ENCODE measurements at regions not wholly inside any gene's neighbourhood (a gene's known extent, or its start where the extent isn't known, plus 50 kb on each side); places are given as distances from the start of the nearest gene placed in this dataset.

DNA sequence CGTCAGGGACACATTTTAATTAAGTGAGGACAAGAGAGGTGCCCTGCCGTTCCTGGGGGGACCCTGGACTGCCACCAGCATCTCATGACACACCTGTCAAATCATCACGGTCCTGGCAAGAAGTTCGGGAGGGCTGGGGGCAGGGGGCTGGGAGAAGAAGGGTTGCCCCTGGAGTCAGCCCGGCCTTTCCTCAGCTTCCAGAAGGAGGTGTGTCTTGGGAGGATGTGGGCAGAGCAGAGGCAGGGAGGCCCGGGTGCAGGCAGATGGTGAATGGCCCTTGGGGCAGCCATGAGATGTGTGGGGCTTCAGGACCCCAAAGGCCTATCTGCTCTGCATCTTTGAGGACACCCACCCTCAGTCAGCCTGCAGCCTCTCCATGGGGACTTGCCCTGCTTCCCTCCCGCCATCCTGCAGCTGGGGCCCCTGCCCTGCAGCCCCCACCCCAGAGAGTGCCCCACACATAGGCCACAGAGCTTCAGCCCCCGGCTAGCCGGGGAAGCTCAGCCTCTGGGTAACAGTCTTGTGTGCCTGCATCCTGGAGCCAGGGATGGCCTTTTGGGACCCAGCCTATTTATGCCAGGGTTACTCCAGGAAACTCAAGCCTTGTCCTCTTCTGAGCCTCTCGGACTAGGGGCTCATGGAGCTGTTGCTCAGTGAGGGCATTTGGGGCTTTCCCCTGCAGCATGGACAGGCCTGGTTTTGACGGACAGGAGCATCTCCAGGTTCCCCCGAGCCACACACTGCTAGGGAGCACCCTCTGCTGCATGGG, 178.5 kb downstream of the KIF26A start:
- DNase-seq (ENCODE audit: low spot score in 2 of 2) (no peak), FAIRE-seq (no peak)

DNA sequence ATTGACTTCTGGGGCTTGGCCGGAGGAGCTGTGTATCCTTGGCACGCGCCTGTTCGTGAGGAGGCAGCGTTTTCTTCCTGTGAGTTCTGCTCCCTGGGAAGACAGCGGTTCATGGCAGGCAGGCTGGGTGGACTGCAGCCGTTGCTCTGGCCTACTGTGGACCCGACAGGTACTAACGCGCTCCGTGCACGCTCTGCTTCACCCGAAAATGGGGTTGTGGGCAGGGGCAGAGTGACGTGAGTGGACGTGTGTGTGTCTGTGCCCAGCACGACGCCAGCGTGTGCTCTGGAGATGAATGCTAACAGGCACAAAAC, 179.1 kb downstream of the KIF26A start:
- DNase-seq (ENCODE audit: low spot score in 2 of 2) (no peak), FAIRE-seq (no peak)

DNA sequence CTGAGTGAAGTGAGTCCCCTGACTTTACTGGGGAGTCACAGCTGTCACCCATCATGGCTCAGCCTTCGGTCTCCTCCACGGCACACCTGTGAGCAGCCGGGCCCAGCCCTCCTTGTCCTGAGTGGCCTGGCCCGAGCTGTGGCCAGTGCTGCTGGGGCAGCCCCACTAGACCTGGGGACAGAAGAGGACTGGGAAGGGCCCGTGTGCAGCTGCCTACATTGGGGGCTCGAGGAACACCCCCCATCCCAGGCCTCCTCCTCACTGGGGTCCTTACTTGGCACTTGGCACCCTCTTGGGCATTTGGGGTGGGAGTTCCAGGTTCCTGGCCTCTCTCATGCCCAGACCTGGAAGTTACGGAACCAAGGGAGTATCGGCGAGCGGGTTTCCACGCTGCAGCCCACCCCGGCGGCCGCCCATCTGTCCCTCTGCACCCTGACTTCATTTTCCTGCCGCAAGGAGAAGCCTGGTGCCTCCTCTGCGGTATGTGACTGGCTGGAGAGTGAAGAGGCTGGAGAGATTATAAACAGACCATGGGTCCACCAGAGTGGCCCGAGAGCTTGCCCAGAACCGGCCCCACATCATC, 179.7 kb downstream of the KIF26A start:
- FAIRE-seq = no peak
- no peak for DNase-seq (ENCODE audit: low spot score in 2 of 2)

DNA sequence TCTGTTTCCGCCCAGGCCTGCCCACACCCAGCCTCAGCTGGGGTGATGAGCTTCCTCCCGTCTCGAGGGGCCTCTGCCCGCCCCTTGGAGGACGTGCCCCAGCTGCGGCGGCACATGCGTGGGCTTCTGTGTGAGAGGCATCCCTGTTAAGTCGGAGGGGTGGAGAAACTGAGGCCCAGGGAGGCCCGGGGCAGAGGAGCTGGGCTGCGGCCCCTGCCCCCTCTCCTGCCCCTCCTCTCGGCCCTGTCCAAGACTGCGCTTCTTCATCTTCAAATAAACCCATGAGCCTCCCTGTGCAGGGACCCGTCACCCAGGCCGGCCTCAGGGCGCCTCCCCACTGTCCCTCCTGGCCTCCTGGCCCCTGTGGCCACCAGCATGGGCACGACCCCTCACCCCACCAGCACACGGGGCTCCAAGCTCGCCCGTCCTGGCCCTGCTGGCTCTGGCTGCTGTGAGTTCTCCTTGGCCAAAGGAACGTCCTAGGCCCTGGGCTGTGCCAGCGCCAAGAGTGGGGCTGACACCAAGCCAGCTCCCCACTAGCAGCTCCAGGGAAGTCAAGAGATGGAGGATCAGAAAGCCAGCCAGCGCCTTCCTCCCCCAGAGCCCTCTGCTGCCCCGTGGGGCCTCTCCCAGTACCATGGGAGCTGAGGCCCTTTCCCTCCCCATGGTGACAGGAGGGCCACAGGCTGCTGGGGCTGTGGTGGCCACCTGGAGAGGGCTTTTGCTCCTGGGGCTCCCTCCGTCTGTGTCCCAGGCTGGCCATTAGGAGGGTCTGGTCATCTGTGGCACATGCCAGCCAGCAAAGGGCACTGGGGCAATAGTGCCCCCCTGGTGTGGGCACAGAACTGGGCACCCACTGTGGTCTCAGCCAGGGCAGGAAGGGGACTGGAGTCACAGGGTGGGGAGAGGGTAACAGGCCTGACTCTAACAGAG, 180.4 kb downstream of the KIF26A start:
- no peak for DNase-seq (ENCODE audit: low spot score in 2 of 2)

DNA sequence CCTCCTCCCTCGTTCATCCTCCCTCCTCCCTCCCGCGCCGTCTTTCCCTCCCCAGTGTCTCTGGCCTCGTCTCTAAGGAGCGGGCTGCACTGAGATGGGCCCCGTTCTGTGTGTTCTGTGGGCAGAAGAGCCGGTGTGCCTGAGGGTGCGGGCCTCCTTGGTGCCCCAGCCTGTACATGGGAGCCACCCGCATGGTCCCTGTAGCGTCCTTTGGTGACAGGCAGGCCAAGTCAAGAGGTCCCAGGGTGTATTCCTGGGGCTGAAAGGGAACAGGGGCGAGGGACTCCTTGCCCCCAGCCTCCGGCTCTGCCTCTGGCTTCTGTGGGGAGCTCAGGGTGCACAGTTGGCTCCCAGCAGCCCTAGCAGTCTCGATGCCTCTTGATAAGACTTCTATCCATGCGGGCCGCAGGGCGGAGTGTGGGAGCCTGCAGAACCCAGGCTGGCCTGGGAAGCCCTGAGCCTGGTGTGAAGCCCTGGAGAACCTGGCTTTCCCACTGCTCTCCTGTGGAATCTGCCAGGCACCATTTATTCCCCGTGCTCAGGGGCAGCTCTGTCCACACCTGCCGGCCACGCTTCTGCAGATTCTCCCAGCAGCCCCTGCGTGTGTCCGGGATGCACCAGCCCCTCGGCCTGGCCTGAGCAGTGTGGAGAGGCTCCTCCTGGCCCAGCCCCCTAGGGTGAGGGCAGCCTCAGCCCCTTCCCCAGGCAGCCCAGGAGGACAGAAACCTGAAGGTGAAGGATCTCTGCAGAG, 181.3 kb downstream of the KIF26A start:
- FAIRE-seq (no peak), DNase-seq (ENCODE audit: low spot score in 2 of 2) (no peak)

More for the DNA sequence above, 180.4 kb downstream of the KIF26A start:
- FAIRE-seq = no peak

DNA sequence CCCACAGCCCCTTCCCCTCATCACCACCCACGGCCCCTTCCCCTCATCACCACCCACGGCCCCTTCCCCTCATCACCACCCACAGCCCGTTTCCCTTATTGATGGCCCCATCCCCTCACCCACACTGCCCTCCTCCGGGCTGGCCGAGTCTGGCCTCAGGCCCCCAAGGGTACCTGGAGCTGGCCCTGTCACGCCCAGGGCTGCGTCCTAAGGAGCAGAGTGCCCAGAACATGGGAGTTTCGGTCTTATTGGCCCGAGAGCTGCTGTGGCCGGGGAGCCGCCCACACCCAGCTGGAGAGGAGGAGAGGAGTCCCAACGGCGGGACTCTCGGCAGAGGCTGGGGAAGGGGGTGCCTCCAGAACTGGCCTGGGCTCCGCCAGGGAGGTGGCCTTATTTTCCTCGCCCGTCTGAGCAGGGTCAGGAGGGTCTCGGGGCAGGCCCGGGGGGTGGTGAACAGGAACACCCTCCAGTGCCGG, 182.3 kb downstream of the KIF26A start:
- no peak for DNase-seq (ENCODE audit: low spot score in 2 of 2)
- no peak for FAIRE-seq

DNA sequence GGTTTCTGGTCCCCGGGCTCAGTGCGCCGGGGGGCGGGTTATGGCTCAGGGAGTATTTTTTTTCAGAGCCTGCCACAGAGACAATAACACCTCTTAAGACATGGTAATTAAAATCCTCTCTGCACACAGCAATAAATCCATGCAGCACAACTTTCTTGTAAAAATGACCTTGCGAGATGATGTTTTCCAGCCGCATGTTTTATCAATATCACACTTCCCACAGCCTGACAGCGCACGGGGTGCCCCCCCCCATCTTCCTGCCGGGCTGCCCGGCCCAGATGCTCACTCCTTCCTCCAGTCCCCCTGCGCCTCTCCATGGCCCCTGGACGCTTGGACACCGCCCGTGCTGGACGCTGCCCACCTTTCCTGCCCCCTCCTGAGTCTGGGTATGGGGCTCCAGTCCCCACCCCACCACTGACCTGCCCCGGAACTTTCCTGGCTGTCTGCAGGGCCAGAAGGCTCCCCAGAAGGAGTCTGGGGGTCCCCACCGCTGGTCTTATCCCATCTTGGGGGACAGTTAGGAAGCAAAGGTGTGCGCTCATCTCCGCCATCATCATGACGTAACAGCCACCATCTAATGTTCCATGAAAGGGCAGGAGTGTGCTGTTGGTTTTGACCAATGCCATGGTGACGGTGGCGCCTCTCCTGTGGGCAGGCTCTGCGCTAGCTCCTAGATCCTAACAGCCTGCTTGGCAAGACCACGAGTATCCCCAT, 182.9 kb downstream of the KIF26A start:
- DNase-seq (ENCODE audit: low spot score in 2 of 2) (no peak), FAIRE-seq (no peak)

DNA sequence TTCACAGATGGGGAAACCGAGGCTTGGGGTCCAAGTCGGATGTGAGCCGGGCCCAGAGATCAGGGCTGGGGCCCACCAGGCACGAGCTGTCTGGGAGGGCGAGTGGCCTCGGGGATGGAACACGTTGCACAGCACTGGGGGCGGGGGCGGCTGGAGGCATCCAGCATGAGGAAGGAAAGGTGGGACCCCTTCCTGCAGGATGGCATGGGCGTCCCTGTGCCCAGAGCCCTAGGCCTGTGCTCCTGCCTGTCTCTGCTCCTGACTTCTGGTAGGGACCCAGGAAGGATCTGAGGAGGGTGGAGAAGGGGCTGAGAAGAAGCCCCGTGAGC, 183.4 kb downstream of the KIF26A start:
- FAIRE-seq = no peak
- DNase-seq (ENCODE audit: low spot score in 2 of 2) = no peak

DNA sequence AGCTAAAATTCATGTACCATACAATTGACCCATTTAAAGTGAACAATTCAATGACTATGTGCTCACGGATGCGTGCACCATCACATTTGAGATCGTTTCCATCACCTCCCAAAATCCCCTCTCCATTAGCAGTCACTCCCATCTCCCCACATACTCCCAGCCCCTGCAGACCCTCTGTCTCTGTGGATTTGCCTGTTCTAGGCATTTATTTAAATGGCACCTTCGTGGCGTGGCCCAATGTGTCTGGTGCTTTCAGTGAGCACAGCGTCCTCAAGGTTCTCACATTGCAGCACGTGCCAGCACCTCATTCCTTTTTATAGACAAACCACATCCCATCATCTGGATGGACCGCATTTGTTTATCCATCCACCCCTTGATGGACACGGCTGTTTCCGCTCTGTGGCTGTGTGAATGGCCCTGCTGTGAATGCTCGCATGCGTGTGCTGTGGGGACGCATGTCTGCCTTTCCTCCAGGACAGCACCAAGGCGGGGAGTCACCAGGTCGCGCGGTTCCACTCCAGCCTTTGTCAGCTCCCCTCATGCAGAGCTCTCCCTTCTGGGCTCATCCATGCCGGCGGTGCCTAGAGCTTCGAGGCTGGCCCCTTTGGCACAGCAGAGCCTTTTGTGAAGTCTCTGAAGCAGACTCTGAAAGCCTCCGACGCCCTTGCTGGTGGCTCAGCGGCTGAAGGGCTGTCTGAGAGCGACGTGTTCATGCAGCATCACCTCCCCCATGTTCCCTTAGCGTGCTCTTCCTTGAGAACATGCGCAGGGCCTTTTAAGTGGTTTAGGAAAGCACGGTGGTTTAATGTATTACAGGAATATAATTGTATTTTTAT, 184.4 kb downstream of the KIF26A start:
- no peak for DNase-seq (ENCODE audit: low spot score in 2 of 2)
- no peak for FAIRE-seq

DNA sequence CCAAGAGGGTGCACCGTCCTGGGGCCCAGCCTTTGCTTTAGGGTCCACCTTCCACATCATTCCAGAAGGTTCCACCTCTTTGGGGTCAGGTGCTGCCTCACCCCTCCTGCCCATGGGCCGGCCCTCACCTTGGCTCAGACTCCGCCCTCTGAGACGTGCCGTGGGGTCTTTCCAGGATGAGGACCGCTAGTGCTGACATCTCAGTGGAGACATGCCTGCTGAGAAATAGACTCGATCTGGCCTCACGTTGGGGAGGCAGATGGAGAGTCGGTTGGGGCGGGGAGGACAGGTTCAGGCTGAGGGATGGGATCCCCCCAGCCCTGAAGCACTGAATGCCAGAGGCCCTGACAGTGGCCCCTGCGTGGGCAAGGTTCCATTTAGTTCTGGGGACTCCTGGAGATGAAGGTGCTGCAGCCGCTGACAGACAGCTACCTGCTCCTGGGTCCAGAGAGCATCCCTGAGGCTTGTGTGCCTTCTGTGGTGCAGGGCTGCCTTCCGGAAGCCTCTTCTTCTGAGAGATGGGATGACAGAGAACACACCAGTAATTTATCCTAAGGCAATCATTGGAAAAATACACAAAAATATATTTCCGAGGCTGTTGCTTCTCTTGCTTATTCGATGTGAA, 185.3 kb downstream of the KIF26A start:
- no peak for FAIRE-seq
- DNase-seq (ENCODE audit: low spot score in 2 of 2) = no peak

DNA sequence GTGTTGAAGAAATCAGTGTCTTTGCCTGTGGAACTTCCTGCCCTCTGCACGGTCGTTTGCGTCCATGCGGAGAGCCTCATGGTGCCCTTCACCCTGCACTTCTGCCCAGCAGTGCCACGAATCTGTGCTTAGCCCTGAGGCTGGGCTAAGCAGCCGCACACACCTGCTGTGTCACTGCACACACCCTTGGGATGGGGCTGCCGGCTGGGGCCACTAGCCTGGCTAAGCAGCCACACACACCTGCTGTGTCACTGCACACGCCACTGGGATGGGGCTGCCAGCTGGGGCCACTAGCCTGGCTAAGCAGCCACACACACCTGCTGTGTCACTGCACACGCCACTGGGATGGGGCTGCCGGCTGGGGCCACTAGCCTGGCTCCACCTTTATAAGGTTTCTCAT, 188.5 kb downstream of the KIF26A start:
- FAIRE-seq = no peak
- no peak for DNase-seq (ENCODE audit: low spot score in 2 of 2)

DNA sequence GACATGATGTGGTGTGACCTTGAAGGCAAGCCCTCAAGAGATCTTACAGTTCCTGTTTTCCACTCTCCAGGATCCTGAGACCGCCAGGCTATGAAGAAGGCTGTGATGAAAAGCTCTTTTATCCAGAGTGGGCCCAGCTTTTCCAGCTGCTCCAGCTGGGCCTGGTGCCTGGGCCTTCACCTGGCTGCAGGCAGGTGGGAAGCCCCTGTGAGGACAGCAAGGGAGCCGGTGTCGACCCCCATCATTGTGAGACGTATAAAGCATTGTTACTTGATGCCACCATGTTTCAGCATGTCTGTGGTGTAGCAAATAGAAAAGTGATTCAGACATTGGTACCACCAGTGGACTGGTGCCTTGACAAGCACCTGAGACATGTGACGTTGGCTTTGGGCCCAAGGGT, 190.2 kb downstream of the KIF26A start:
- DNase-seq (ENCODE audit: low spot score in 2 of 2) (no peak), FAIRE-seq (no peak)

DNA sequence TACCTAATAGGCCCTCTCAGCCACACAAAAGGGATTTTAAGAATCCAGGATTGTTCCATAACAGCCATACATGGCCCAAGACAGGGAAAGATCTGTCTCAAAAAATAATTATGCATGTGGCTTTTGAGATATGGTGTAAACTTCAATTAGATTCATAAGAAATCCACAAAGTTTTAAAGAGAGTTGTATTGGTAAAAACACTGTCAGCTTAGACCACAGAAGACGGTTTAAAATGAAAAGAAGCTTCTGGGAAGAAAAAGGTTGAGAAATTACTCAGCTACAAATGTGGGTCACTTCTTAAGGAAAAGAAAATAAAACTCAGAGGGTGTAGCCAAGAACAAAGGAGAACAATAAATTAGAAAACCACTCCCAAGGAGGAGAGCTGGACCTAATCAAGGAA, 191.4 kb downstream of the KIF26A start:
- no peak for FAIRE-seq
- DNase-seq (ENCODE audit: low spot score in 2 of 2) = no peak

DNA sequence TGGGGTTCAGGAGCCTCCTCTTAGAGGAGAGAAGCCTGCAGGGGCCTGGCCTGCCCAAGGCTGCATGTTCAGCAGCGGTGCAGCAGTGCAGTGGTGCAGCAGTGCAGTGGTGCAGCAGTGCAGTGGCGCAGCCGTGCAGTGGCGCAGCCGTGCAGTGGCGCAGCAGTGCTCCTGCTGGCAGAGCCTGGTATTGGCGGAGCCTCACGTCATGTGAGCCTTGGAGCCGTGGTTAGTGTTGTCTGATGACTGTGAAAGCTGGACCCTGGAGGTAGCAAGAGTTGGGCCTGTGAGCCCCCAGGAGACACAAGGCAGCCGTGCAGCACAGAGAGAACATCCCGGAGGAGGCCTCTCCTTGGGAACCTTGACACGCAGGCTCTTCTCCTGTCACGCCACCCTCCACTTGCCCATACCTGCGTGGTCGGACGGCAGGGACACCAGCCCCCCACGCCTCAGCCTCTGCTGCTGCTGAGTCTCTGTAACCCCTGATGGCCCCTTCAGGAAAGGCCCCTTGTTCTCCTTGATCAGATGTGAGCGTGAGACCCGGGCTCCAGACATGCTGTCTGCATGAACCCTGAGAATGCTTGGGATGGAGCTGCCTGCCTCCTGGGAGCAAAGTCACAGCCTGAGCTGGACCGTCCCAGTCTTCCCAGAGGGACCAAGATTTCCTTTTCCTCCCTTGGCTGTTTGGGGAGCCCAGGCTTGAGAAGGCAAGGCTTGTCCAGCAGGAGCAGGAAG, 193.7 kb downstream of the KIF26A start:
- no peak for DNase-seq (ENCODE audit: low spot score in 2 of 2)

DNA sequence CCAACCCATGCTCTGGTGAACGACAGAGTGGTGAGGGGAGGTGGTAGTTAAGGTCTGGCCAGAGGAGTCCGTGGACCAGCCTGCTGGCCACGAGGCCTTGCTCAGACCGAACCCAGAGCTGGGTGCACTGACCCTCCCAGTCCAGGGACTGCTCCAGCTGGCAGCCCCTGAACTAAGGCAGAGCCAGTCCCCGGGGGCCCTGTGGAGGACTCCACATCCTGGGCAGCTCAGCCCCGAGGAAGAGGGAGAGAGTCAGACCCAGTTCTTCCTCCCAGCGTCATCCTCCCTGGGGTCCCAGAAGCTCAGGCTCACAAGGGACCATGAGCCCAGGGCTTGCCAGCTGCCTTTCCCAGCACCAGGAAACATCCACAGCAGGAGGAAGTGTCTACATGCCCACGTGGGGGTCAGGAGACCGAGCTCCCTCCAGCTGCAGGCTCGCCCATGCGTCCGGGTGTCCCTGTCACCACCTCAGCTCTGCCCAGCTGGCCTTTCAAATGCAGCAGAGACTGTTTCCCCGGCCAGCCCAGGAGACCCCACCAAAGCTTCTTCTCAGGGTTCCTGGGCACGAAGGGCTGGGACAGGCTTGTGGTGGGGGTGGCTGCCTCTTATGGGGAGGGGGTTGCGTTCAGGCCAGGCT, 194.4 kb downstream of the KIF26A start:
- FAIRE-seq (no peak), DNase-seq (ENCODE audit: low spot score in 2 of 2) (no peak)

More for the DNA sequence above, 193.7 kb downstream of the KIF26A start:
- no peak for FAIRE-seq

DNA sequence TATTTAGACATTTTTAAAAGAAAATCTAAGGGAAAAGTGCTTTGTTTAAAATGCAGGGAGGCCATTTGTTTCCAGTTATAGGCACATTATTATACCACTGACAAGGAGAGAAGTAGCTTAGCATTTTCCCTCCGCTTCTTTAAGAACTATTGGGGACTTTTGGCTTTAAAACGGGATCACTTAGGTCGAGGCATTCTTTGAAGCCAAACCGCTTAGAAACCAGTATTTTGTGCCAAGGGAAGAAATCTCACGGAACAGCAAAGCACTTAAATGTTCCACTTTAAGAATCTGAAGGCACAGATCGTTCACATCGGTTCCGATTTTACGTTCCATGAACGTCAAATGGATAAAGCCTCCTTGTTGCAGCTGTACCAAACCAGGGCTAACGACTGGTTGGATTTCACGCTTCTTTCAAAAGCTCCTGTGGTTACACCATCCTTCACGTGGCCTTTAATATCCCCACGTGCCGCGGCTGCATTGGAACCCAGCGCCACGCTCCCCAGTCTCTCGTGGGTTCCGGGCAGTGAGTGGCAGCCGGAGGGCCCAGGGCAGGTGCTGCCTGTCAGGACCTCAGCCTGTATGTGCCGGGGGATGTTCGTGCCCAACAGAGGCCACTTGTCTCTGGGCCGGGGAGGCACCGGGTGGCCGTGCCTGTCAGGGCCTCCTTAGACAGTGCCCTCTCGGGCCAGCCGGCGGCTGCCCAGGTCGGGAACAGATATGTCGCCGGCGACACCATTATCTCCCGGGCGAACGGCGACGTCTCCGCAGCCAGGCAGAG, 195.4 kb downstream of the KIF26A start:
- DNase-seq (ENCODE audit: low spot score in 2 of 2) = no peak
- FAIRE-seq = no peak

Measured in frontal cortex (tissue), 3 donors.